Kidney epithelial cell (primary cell): ENCODE measurements at regions not wholly inside any gene's neighbourhood (a gene's known extent, or its start where the extent isn't known, plus 50 kb on each side); places are given as distances from the start of the nearest gene placed in this dataset.

Experiments used
- DNase-seq: peaks from one replicate; pipeline ENCODE4 v3.0.0-alpha.2; 2010; ENCODE audit warnings: low read depth
- H3K27me3 ChIP-seq: 2 replicates; pipeline ENCODE4 v1.6.0; 2011; ENCODE audit warnings: low read length; ENCODE audit not compliant: control insufficient read depth, insufficient read depth
- H3K36me3 ChIP-seq: 2 replicates; pipeline ENCODE4 v1.5.1; 2011; ENCODE audit warnings: low read length; ENCODE audit not compliant: control insufficient read depth, insufficient read depth
- H3K4me3 ChIP-seq: 2 replicates; pipeline ENCODE4 v1.5.1; 2011; ENCODE audit warnings: low read depth, mild to moderate bottlenecking, control low read depth, low read length
- CTCF ChIP-seq: IDR thresholded peaks from 2 replicates; pipeline ENCODE4 v1.5.1; 2011; ENCODE audit warnings: mild to moderate bottlenecking, moderate library complexity, low read length, control low read depth, inconsistent platforms; ENCODE audit not compliant: insufficient read depth, poor library complexity, severe bottlenecking

GRCh38 chr16:64251742-64252141 lies 870.1 kb downstream of the CDH11 start:
- Histone ChIP-seq H3K27me3 (no peaks in the 10 kb centered on the region), H3K4me3 (no peak overlapping the region), H3K36me3 (no peaks in the 10 kb centered on the region)
- TF ChIP-seq CTCF, result no peak
- DNase-seq, result no peak

GRCh38 chr16:64250866-64251265 lies 871.0 kb downstream of the CDH11 start:
- no peak for TF ChIP-seq CTCF
- DNase-seq, result no peak
- no peak overlapping the region for H3K4me3 ChIP-seq
- no peaks in the 10 kb centered on the region for H3K36me3 ChIP-seq
- H3K27me3 ChIP-seq, result no peaks in the 10 kb centered on the region

- Histone ChIP-seq H3K27me3 (no peaks in the 10 kb centered on the region), H3K36me3 (no peaks in the 10 kb centered on the region)
- no peak for TF ChIP-seq CTCF
These were observed 879.4 kb downstream of the CDH11 start for GRCh38 chr16:64242492-64242891.

GRCh38 chr16:64240586-64240985 lies 881.3 kb downstream of the CDH11 start:
- no peak for TF ChIP-seq CTCF
- H3K4me3 ChIP-seq, result no peak overlapping the region
- H3K27me3 ChIP-seq, result no peaks in the 10 kb centered on the region
- H3K36me3 ChIP-seq, result no peaks in the 10 kb centered on the region
- peak; percentile 48 for DNase-seq

More at GRCh38 chr16:64242492-64242891, 879.4 kb downstream of the CDH11 start:
- H3K4me3 ChIP-seq, result no peak overlapping the region
- DNase-seq, result no peak

GRCh38 chr16:64238571-64238970 lies 883.3 kb downstream of the CDH11 start:
- no peaks in the 10 kb centered on the region for H3K36me3 ChIP-seq
- TF ChIP-seq CTCF, result no peak
- H3K4me3 ChIP-seq, result no peak overlapping the region
- no peak for DNase-seq
- no peaks in the 10 kb centered on the region for H3K27me3 ChIP-seq

GRCh38 chr16:64236316-64236715 lies 885.5 kb downstream of the CDH11 start:
- no peaks in the 10 kb centered on the region for H3K36me3 ChIP-seq
- H3K4me3 ChIP-seq, result no peak overlapping the region
- DNase-seq, result no peak
- H3K27me3 ChIP-seq, result no peaks in the 10 kb centered on the region
- TF ChIP-seq CTCF, result no peak
